HPDE6-E6E7 (cell line): ENCODE measurements at regions not wholly inside any gene's neighbourhood (a gene's known extent, or its start where the extent isn't known, plus 50 kb on each side); places are given as distances from the start of the nearest gene placed in this dataset.
A peak's percentile ranks its signal among the peaks of the same experiment; 100 is the strongest.
"Not testable (repeated sequence)": the region's sequence is repeated elsewhere in the genome, so short reads cannot be mapped to it uniquely, and the experiment has no call there.

Experiments used
- DNase-seq: peaks from one replicate; pipeline ENCODE4 v3.0.0; 2011; ENCODE audit warnings: missing footprints; ENCODE audit errors: extremely low spot score

GRCh38 chr18:40367576-40367975 is 1587.5 kb upstream of the PIK3C3 start:
- DNase-seq, result no peak

GRCh38 chr18:40366521-40366920 is 1588.5 kb upstream of the PIK3C3 start:
- DNase-seq, result no peak

GRCh38 chr18:40365526-40365925 is 1589.5 kb upstream of the PIK3C3 start:
- no peak for DNase-seq

- no peak for DNase-seq
These were observed 1594.5 kb upstream of the PIK3C3 start for GRCh38 chr18:40360558-40360957.

GRCh38 chr18:40357536-40357935 is 1597.5 kb upstream of the PIK3C3 start:
- DNase-seq, result no peak

GRCh38 chr18:40356168-40356567 is 1598.9 kb upstream of the PIK3C3 start:
- DNase-seq, result no peak

GRCh38 chr18:40355726-40356125 is 1599.3 kb upstream of the PIK3C3 start:
- DNase-seq, result peak; percentile 13

GRCh38 chr18:40348196-40348595 is 1606.8 kb upstream of the PIK3C3 start:
- DNase-seq, result no peak

GRCh38 chr18:40347261-40347660 is 1607.8 kb upstream of the PIK3C3 start:
- no peak for DNase-seq

- DNase-seq, result no peak
These were observed 1608.9 kb upstream of the PIK3C3 start for GRCh38 chr18:40346146-40346545.

- no peak for DNase-seq
These were observed 1613.3 kb upstream of the PIK3C3 start for GRCh38 chr18:40341701-40342100.

GRCh38 chr18:40338284-40338683 is 1616.8 kb upstream of the PIK3C3 start:
- no peak for DNase-seq

GRCh38 chr18:40326985-40327384 is 1628.0 kb upstream of the PIK3C3 start:
- no peak for DNase-seq

- DNase-seq, result no peak
These were observed 1629.0 kb upstream of the PIK3C3 start for GRCh38 chr18:40325988-40326387.

GRCh38 chr18:40314199-40314598 is 1640.8 kb upstream of the PIK3C3 start:
- DNase-seq, result no peak

GRCh38 chr18:40313030-40313642 is 1641.9 kb upstream of the PIK3C3 start:
- DNase-seq, result peak; percentile 37

- DNase-seq, result no peak
These were observed 1647.4 kb upstream of the PIK3C3 start for GRCh38 chr18:40307627-40308026.

- DNase-seq, result no peak
These were observed 1658.2 kb upstream of the PIK3C3 start for GRCh38 chr18:40296717-40297413.

GRCh38 chr18:40292985-40293710 is 1661.9 kb upstream of the PIK3C3 start:
- peak; percentile 4 for DNase-seq

- no peak for DNase-seq
These were observed 1671.5 kb upstream of the PIK3C3 start for GRCh38 chr18:40283560-40283959.

- not testable (repeated sequence) for DNase-seq
These were observed 1673.7 kb upstream of the PIK3C3 start for GRCh38 chr18:40281356-40281755.

GRCh38 chr18:40274618-40275196 is 1680.3 kb upstream of the PIK3C3 start:
- DNase-seq, result no peak
